HG03159 (cell line): ENCODE measurements at regions not wholly inside any gene's neighbourhood (a gene's known extent, or its start where the extent isn't known, plus 50 kb on each side); places are given as distances from the start of the nearest gene placed in this dataset.

ENCODE experiments used
- ATAC-seq: cut with Tn5 transposase; IDR thresholded peaks from one replicate; pipeline ENCODE4 v1.9.1; 2021; ENCODE audit warnings: mild to moderate bottlenecking, moderate library complexity; ENCODE audit not compliant: unreplicated experiment

GRCh38 chr13:72039126-72039525, 172.1 kb upstream of the DACH1 start:
- ATAC-seq: no peak

- no peak for ATAC-seq
Observed at GRCh38 chr13:72029981-72030380, 163.0 kb upstream of the DACH1 start.

DNA sequence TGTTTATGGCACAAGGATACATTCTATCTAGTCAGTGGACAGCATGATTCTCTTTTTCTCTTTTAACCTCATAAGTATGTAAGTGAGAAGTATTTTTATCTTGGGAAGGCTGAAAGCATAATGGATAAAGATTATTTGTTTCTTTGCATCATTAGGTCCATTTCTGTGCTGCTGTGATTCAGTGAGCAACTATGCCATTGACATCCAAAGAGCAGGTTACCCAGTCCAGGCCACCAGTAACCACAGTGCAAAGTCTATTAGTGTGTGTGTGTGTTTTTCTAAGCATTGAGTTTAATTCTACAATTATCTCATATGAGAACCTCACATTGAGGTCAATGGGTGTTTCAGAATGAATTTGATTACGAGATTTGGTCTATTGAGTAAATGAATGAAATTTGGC, 158.8 kb upstream of the DACH1 start:
- ATAC-seq: no peak

DNA sequence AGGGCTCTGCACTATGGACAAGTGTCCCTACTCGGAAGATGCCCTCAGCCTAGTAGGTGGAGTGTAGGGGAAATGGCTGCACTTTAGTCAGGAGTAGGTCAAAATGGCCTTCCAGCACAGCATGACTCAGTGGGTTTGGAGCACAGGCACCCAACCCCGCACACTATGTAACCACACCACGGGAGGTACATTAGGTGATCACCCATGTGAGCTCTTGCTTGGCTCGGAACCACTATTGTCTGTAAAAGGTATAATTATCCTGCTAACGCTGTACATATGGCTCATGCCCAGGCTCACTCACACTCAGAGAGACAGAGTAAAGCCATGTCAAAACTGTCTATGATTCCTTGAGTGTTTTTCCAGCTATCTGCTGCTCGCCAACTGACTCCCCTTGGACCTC, 156.9 kb upstream of the DACH1 start:
- ATAC-seq: no peak

DNA sequence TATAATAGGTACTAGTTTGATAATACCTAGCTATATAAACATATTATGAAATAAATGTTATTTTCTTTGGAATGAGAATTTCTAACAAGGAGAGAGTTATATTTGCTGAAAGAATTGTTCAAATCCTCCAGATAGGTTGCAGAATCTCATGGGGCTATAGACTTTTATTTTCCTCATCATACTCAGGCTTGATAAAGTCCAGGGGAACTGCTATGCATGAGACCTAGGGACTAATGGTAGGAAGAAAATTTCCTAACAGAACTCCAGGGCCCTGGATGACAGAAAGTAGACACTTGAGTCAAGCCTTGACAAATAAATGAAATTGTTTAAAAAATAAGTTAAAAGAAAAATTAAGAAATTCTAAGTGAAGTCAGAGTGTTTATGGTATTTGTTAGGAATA, 138.5 kb upstream of the DACH1 start:
- no peak for ATAC-seq

DNA sequence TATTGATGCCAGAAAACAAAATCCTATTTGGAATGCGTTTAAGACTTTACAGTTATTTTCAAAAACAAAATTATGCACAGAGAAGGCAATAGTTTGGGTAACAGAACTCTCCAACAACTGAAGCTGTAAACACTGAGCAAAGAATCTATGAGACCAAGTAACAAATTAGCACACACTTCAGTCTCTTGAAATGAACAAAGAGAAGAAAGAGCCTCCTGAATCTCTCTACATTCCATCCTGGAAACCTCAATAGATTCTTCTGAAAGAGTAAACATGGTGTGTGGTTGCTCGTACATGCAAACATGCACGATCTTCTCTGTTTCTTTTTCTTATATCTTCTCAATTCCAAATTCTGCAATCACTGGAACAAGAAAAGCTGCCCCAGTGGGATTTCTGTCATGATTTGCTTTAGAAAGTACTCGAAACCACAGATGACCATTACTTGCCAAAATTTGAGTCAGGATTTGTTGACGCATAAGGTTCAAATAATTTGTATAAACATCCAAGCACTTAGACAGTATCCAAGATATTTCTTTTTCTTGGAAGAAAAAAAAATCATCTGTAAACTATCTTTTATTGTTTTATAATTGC, 137.9 kb upstream of the DACH1 start:
- ATAC-seq: no peak

DNA sequence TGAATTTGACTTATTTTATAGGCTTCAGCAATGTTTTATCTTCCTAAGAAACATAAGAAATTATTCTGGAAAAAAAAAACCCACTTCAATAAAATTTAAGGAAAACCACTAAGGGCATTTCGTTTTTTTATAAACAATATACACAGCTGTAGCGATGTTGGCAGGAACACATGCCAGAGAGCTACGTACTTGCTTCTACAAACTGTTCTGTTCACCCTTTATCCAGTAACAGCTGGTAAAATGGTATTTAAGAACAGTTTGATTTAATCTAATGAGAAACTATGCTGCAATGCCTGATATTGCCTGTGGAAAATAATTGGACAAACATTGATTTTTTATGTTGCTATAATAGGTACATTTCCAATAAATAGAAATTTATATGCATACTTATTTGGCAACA, 137.2 kb upstream of the DACH1 start:
- no peak for ATAC-seq

DNA sequence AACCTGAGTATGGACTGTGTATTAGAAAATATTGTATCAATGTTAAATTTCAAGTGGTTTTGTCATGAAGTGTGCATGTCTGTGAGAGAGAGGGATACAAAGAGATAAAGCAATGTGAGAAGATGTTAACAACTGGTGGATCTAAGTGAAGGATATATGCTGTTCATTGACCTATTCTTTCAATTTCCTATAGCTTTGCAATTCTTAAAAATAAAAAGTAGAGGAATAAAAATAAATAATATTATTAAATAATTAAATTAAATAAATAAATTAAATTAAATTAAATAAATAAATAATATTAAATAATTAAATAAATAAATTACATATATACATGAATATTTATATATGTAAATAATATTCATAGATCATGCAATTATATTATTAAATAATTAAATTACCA, 131.2 kb upstream of the DACH1 start:
- ATAC-seq: no peak

GRCh38 chr13:71979616-71980015, 112.6 kb upstream of the DACH1 start:
- ATAC-seq: no peak

DNA sequence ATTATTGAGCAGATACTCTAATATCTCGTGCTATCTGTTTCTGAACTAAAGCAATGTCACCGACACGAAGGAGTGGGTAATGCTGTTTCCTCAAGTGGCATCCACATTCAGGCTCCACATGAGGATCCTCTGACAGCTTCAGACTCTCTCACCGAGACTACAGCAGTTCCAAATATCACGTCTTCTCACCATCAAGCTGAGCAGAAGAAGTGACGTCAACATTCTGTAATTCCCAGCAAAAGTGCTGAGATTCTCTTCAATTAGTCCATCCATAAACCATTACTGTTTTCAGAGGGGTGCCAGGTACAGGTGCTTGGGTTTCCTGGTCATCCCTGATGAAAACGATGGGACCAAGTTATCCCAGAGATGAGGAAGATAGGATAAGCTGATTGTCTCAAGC, 110.0 kb upstream of the DACH1 start:
- ATAC-seq: no peak

GRCh38 chr13:71967990-71968389, 101.0 kb upstream of the DACH1 start:
- ATAC-seq: no peak

DNA sequence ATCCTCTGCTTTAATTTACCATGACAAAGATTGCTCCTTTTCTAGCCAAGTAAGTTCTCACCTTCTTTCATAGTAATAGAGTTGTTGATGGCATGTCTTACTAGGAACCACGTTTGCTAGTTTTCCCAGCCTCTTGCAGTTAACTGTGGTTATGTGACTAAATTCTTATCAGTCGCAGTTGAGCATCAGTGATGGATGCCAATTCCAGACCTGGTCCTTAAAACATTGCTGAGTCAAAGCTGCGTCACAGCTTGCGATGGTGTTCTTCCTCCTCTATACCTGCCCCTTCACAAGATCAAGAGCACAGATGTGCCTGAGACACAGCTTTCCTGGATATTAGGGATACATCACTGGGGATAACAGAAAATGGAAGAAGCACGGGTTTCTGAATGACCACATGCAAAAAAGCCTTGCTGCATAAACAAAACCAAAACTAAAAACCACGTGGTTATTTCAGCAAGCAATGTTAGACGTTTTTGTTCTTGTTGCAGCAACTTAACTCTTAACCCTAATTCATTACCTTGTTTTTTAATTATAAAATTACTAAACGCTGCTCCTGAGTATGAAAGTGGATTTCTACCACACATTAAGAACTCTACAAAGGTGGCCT, 97.6 kb upstream of the DACH1 start:
- peak; percentile 60 for ATAC-seq

DNA sequence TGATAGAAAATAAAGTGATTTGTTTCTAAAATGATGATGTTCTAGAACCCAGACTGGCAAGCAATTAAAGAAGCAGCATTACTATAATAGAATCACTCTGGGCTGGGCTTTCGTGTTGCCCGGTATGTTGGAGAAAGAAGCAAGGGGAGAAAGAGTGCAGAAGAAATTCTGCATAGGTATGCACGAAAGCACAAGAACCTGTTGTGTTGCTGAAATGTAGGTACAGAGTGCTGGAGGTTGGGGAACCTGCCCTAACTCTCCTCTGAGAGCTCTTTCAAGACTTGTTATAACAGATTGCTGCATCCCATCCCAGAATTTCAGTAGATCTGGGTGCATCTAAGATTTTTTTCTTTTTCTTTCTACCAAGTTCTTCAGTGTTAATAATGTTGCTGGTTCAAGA, 95.7 kb upstream of the DACH1 start:
- ATAC-seq: no peak

DNA sequence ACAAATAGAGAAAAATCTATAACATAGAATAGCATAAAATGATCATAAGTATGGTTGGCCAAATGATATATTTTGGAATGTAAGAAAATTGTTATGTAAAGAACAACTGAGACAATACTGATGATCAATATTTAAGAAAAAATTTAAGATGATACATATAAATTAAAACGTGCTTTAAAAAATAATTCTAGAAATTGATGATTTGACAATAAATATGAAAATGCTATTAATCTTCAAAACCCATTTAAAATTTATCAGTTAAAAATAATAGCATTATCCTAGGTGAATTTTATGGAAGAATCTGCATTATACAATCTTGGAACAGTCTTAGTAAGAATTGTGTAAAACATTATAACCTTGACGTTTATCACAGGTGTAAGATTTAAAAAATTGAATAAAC, 95.1 kb upstream of the DACH1 start:
- ATAC-seq: no peak

GRCh38 chr13:71949441-71949840, 82.4 kb upstream of the DACH1 start:
- ATAC-seq: no peak

DNA sequence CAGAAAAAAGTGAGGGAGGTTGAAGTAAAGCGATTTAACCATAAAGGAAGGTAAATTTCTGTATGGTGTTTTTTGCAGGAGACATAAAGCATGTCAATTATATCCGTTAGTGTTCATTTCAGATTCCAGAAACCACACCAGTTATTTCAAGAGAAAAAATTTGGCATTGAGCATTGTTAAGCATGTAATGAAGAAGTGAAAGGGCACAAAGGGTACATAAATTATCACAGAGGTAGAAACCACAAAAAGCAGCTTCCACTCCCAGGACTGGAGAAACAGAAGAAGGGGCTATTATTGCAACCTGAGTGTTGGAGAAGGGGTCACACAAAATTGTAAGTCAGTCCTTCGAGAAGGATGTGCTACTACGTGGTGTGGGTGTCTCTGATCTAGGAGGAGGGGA, 72.2 kb upstream of the DACH1 start:
- no peak for ATAC-seq

- ATAC-seq: no peak
Observed at GRCh38 chr13:71935166-71935840, 68.3 kb upstream of the DACH1 start.

DNA sequence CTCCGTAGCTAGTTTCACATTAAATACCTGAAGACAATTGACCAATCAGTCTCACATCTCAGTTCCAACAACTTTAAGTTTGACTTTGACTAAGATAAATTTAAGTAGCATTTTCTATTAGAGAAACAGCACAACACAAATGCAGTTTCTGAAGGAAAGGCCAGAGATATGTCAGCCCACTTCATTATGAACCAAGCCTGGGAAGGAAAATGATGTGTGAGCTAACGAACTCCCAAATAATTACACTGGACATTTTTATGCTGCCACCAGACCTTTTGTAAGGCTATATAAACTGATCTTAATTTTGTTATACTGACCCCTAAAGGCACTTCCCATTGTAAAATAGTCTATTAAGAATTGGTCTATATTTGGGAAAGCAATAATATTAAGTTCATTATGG, 57.9 kb upstream of the DACH1 start:
- no peak for ATAC-seq

DNA sequence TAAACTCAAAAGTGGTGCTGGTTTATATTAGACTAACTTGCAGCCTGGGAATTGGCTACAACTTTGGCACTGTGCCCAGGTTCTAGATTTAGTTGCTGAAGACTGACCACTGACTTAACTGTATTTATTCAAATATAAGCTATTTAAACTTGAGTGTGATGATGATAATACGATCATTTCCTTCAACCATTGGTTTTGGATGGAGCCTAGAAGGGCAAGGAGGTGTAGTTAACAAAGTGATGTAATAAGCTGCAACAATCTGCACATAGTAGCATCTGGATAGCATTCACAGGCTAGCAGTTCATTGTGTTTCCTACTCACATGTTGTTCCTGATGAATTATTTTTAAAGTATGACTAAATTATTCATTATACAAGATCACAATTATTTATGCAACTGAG, 55.2 kb upstream of the DACH1 start:
- no peak for ATAC-seq
